Right atrium auricular region (tissue), 2 donors: ENCODE measurements at regions not wholly inside any gene's neighbourhood (a gene's known extent, or its start where the extent isn't known, plus 50 kb on each side); places are given as distances from the start of the nearest gene placed in this dataset.
"Not testable (repeated sequence)": the region's sequence is repeated elsewhere in the genome, so short reads cannot be mapped to it uniquely, and the experiment has no call there.

ENCODE experiments used
- DNase-seq: peaks from one replicate; pipeline ENCODE4 v3.0.0-alpha.2; 2019; ENCODE audit warnings: low spot score
- H3K27ac ChIP-seq, 2 donors: fragments of 200-600 bp; sonication (generic); 1 replicate in 1 of 2; 2 replicates in 1 of 2; pipeline ENCODE4 v1.5.1; 2016 to 2019
- H3K27me3 ChIP-seq, 2 donors: fragments of 200-600 bp; sonication (generic); one replicate each; pipeline versions ENCODE4 v1.5.1 to v1.6.0; 2017 to 2019
- H3K36me3 ChIP-seq: fragments of 200-600 bp; sonication (generic); one replicate; pipeline ENCODE4 v1.5.1; 2016
- H3K4me1 ChIP-seq, 2 donors: fragments of 200-600 bp; sonication (generic); one replicate each; pipeline versions ENCODE4 v1.5.1 to v1.6.0; 2017 to 2019
- H3K4me3 ChIP-seq, 2 donors: fragments of 200-600 bp; sonication (generic); 1 replicate in 1 of 2; 2 replicates in 1 of 2; pipeline ENCODE4 v1.5.1; 2017 to 2019; ENCODE audit warnings: mild to moderate bottlenecking in 1 of 2, moderate library complexity in 1 of 2
- H3K9me3 ChIP-seq, 2 donors: fragments of 200-600 bp; sonication (generic); one replicate each; pipeline ENCODE4 v1.5.1; 2019
- CTCF ChIP-seq, 2 donors: fragments of 200-600 bp; sonication (generic); IDR thresholded peaks; one replicate each; pipeline ENCODE4 v1.5.1; 2019; ENCODE audit warnings: antibody characterized with exemption in 2 of 2

GRCh38 chr3:5891711-5892110 lies 704.2 kb downstream of the EDEM1 start:
- no peaks in the 10 kb centered on the region for H3K27me3 ChIP-seq
- H3K4me3 ChIP-seq: no peak overlapping the region
- no peaks in the 10 kb centered on the region for H3K36me3 ChIP-seq
- H3K9me3 ChIP-seq: no peaks in the 10 kb centered on the region
- no peaks in the 10 kb centered on the region for H3K4me1 ChIP-seq
- no peak overlapping the region for H3K27ac ChIP-seq
- TF ChIP-seq CTCF (IDR thresholded peaks at IDR 0.05): no peak
- no peak for DNase-seq

GRCh38 chr3:5898106-5898505 lies 710.6 kb downstream of the EDEM1 start:
- DNase-seq: no peak
- TF ChIP-seq CTCF (IDR thresholded peaks at IDR 0.05): no peak
- Histone ChIP-seq H3K9me3 (no peaks in the 10 kb centered on the region), H3K4me3 (no peak overlapping the region), H3K27ac (no peak overlapping the region), H3K4me1 (no peaks in the 10 kb centered on the region), H3K36me3 (no peaks in the 10 kb centered on the region), H3K27me3 (no peaks in the 10 kb centered on the region)

GRCh38 chr3:5899014-5899761 lies 711.7 kb downstream of the EDEM1 start:
- no peaks in the 10 kb centered on the region for H3K36me3 ChIP-seq
- H3K4me1 ChIP-seq: no peaks in the 10 kb centered on the region
- no peaks in the 10 kb centered on the region for H3K9me3 ChIP-seq
- H3K27ac ChIP-seq: no peak overlapping the region
- no peak for TF ChIP-seq CTCF (IDR thresholded peaks at IDR 0.05)
- H3K4me3 ChIP-seq: no peak overlapping the region
- DNase-seq: no peak
- no peaks in the 10 kb centered on the region for H3K27me3 ChIP-seq

- Histone ChIP-seq H3K4me3 (no peak overlapping the region), H3K4me1 (no peaks in the 10 kb centered on the region), H3K9me3 (no peaks in the 10 kb centered on the region), H3K36me3 (no peaks in the 10 kb centered on the region), H3K27ac (no peak overlapping the region), H3K27me3 (no peaks in the 10 kb centered on the region)
- no peak for TF ChIP-seq CTCF (IDR thresholded peaks at IDR 0.05)
- no peak for DNase-seq
These were observed 730.4 kb downstream of the EDEM1 start for GRCh38 chr3:5917932-5918331.

GRCh38 chr3:5918626-5919025 lies 731.1 kb downstream of the EDEM1 start:
- Histone ChIP-seq H3K4me1 (no peaks in the 10 kb centered on the region), H3K36me3 (no peaks in the 10 kb centered on the region), H3K27me3 (no peaks in the 10 kb centered on the region), H3K9me3 (no peaks in the 10 kb centered on the region), H3K27ac (no peak overlapping the region), H3K4me3 (no peak overlapping the region)
- no peak for DNase-seq
- TF ChIP-seq CTCF (IDR thresholded peaks at IDR 0.05): no peak

GRCh38 chr3:5929027-5929426 lies 741.5 kb downstream of the EDEM1 start:
- Histone ChIP-seq H3K36me3 (no peaks in the 10 kb centered on the region), H3K4me1 (no peaks in the 10 kb centered on the region), H3K4me3 (no peak overlapping the region), H3K9me3 (no peaks in the 10 kb centered on the region), H3K27me3 (no peaks in the 10 kb centered on the region), H3K27ac (no peak overlapping the region)
- no peak for TF ChIP-seq CTCF (IDR thresholded peaks at IDR 0.05)
- DNase-seq: no peak

- DNase-seq, H3K36me3 ChIP-seq, H3K4me1 ChIP-seq, H3K27ac ChIP-seq, H3K9me3 ChIP-seq, H3K4me3 ChIP-seq, H3K27me3 ChIP-seq: not testable (repeated sequence)
These were observed 756.6 kb downstream of the EDEM1 start for GRCh38 chr3:5944061-5944460.
